ENCODE measurements at regions not wholly inside any gene's neighbourhood (a gene's known extent, or its start where the extent isn't known, plus 50 kb on each side); places are given as distances from the start of the nearest gene placed in this dataset.

GRCh38 chr5:110073534-110073933, 383.8 kb downstream of the MAN2A1 start (continued):
- TF ChIP-seq BCLAF1 (IDR thresholded peaks at IDR 0.05): no peak
- TF ChIP-seq MEF2B (IDR thresholded peaks at IDR 0.05; ENCODE audit: partially characterized antibody, poor library complexity, severe bottlenecking): no peak
- TF ChIP-seq ELK1 (IDR thresholded peaks at IDR 0.05; ENCODE audit: low read depth, low read length): no peak
- TF ChIP-seq ZNF24 (IDR thresholded peaks at IDR 0.05): no peak
- TF ChIP-seq NR2F1 (conservative IDR thresholded peaks at IDR 0.05): no peak
- TF ChIP-seq FOS (IDR thresholded peaks at IDR 0.05; ENCODE audit: borderline replicate concordance, extremely low read depth, insufficient read length): no peak
- TF ChIP-seq E2F4 (IDR thresholded peaks at IDR 0.05; ENCODE audit: low read depth, low read length): no peak
- no peak for TF ChIP-seq DPF2 (IDR thresholded peaks at IDR 0.05)

GRCh38 chr5:110075656-110076055, 385.9 kb downstream of the MAN2A1 start:
- SMC1A ChIA-PET (ENCODE audit: uncharacterized antibody, unreplicated experiment): no interaction called here
- WGBS (ENCODE audit: insufficient coverage, insufficient replicate concordance, low lambda C conversion rate, missing lambda C conversion rate): 0% methylated on average over 1 of the region's 1 CpG
- H3K9ac ChIP-seq (ENCODE audit: control insufficient read depth, insufficient read depth, low read length): no peak overlapping the region
- H2AFZ ChIP-seq (ENCODE audit: control insufficient read depth, low read depth, low read length): no peak overlapping the region
- RAD21 ChIA-PET (ENCODE audit: unreplicated experiment): no interaction called here
- no peaks in the 10 kb centered on the region for H3K79me2 ChIP-seq (ENCODE audit: control insufficient read depth, insufficient read depth, low read length)
- no peaks in the 10 kb centered on the region for H3K9me3 ChIP-seq (replicated peaks; ENCODE audit: control insufficient read depth, insufficient read depth, low read length)
- no peaks in the 10 kb centered on the region for H3K4me1 ChIP-seq (ENCODE audit: control insufficient read depth, insufficient read depth, low read length)
- H3K27me3 ChIP-seq (replicated peaks in 1 of 2; ENCODE audit: control insufficient read depth in 2 of 2, insufficient read depth in 2 of 2, low read length in 1 of 2): no peaks in the 10 kb centered on the region; a peak in 1 of 4 replicates
- FAIRE-seq: no peak
- H3K36me3 ChIP-seq (ENCODE audit: control insufficient read depth in 2 of 2, insufficient read depth in 2 of 2, low read length in 1 of 2): no peaks in the 10 kb centered on the region
- H3K27ac ChIP-seq (ENCODE audit: control insufficient read depth, insufficient read depth): no peak overlapping the region
- no peak for DNase-seq (ENCODE audit: low read depth, low spot score)
- H3K4me3 ChIP-seq: no peak overlapping the region
- CTCF ChIA-PET: interaction anchor here (0.6 kb wide), 1 partner anchor 171 kb away, joined by 3 read pairs; no protein-coding TSS in a partner anchor
- H3K4me2 ChIP-seq (ENCODE audit: control insufficient read depth, insufficient read depth): no peak overlapping the region
- in situ Hi-C loops (cut with MboI) (no loop called here), intact Hi-C loops (cut with micrococcal nuclease; ENCODE audit: unreplicated experiment) (no loop called here)
- BruUV-seq (replicated peaks): no TSS peak
- POLR2A ChIA-PET: no interaction called here
- ATAC-seq: no peak
- no peaks in the 10 kb centered on the region for H4K20me1 ChIP-seq (ENCODE audit: control insufficient read depth, insufficient read depth)
- no peak for TF ChIP-seq NRF1 (conservative IDR thresholded peaks at IDR 0.05; ENCODE audit: low read depth, low read length)
- TF ChIP-seq NR2C2 (IDR thresholded peaks at IDR 0.05; ENCODE audit: borderline replicate concordance, control insufficient read depth, insufficient read length, low read depth): no peak
- TF ChIP-seq GATAD2B (conservative IDR thresholded peaks at IDR 0.05; ENCODE audit: low read depth): no peak
- no peak for TF ChIP-seq TCF7 (IDR thresholded peaks at IDR 0.05; ENCODE audit: borderline replicate concordance)
- no peak for TF ChIP-seq CBX5 (IDR thresholded peaks at IDR 0.05; ENCODE audit: low read depth)
- no peak for TF ChIP-seq CTCF (IDR thresholded peaks at IDR 0.05 in 2 of 3, conservative IDR thresholded peaks at IDR 0.05 in 1 of 3; ENCODE audit: control insufficient read depth in 2 of 3, extremely low read depth in 1 of 3, insufficient read depth in 1 of 3, low read depth in 3 of 3, low read length in 3 of 3)
- TF ChIP-seq RAD21 (IDR thresholded peaks at IDR 0.05; ENCODE audit: insufficient read depth, low read depth, low read length): no peak
- no peak for TF ChIP-seq EGR1 (IDR thresholded peaks at IDR 0.05; ENCODE audit: borderline replicate concordance in 1 of 2, low read depth in 2 of 2, low read length in 2 of 2)

Data from GM12878 (cell line).